ENCODE measurements at regions not wholly inside any gene's neighbourhood (a gene's known extent, or its start where the extent isn't known, plus 50 kb on each side); places are given as distances from the start of the nearest gene placed in this dataset.

DNA sequence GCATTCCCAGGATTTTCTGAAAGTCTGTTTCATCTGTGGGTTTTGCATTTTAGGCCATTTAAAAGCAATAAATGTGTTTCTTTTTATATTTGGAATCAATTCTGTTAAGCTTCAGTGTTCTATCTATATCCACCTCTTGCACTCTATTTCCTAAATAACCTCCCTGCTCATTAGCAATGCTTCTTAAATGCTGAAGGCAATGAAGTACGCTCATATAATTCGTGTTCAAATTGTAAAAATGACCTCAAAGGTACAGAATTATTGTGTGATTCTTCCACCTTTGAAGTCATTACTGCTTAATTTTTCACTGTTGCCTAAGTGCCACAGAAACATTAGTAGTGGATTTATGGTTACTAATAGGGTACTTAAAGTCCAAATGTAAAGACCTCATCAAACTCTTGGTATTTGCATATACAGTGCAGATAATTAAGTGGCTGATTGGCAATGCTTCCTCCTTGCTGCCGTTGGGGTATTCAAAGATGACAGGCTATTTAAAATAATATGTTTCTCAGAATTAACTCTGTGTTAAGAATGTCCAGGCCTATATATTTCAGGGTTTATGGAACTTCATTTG, 730.8 kb downstream of the TECRL start:
- TF ChIP-seq EZH2 (IDR thresholded peaks at IDR 0.05) (no peak), POLR2AphosphoS5 (IDR thresholded peaks at IDR 0.05; ENCODE audit: borderline replicate concordance, low read depth, low read length) (no peak)

All from SK-N-MC (cell line).